GM23248 (cell line): ENCODE measurements at regions not wholly inside any gene's neighbourhood (a gene's known extent, or its start where the extent isn't known, plus 50 kb on each side); places are given as distances from the start of the nearest gene placed in this dataset.
A peak's percentile ranks its signal among the peaks of the same experiment; 100 is the strongest.

ENCODE experiments used
- DNase-seq: peaks from one replicate; pipeline ENCODE4 v3.0.0-alpha.2; 2015
- H2AFZ ChIP-seq: fragments of 200-600 bp; sonication (generic); 2 replicates; pipeline ENCODE4 v1.6.1; 2016; ENCODE audit warnings: antibody characterized with exemption
- H3F3A ChIP-seq: fragments of 200-600 bp; sonication (generic); 2 replicates; pipeline ENCODE4 v1.6.1; 2016; ENCODE audit warnings: mild to moderate bottlenecking, antibody characterized with exemption, mixed run types; ENCODE audit not compliant: insufficient read depth
- H3K27ac ChIP-seq: fragments of 200-600 bp; sonication (generic); 2 replicates; pipeline ENCODE4 v1.5.1; 2016; ENCODE audit warnings: mild to moderate bottlenecking
- H3K27me3 ChIP-seq: fragments of 200-600 bp; sonication (generic); replicated peaks from 2 replicates; pipeline ENCODE4 v1.6.1; 2016; ENCODE audit warnings: mild to moderate bottlenecking; ENCODE audit not compliant: insufficient read depth
- H3K36me3 ChIP-seq: fragments of 200-600 bp; sonication (generic); 2 replicates; pipeline ENCODE4 v1.6.1; 2016; ENCODE audit warnings: low read depth, mild to moderate bottlenecking
- H3K4me1 ChIP-seq: fragments of 200-600 bp; sonication (generic); 2 replicates; pipeline ENCODE4 v1.6.1; 2016; ENCODE audit warnings: mild to moderate bottlenecking; ENCODE audit not compliant: insufficient read depth
- H3K4me2 ChIP-seq: fragments of 200-600 bp; sonication (generic); one replicate; pipeline ENCODE4 v1.6.1; 2016; ENCODE audit warnings: mild to moderate bottlenecking; ENCODE audit not compliant: unreplicated experiment
- H3K4me3 ChIP-seq: fragments of 200-600 bp; sonication (generic); 2 replicates; pipeline ENCODE4 v1.5.1; 2016; ENCODE audit warnings: mild to moderate bottlenecking
- H3K79me2 ChIP-seq: fragments of 200-600 bp; sonication (generic); 2 replicates; pipeline ENCODE4 v1.6.1; 2016; ENCODE audit warnings: mild to moderate bottlenecking; ENCODE audit not compliant: insufficient read depth
- H3K9ac ChIP-seq: fragments of 200-600 bp; sonication (generic); 2 replicates; pipeline ENCODE4 v1.6.1; 2016; ENCODE audit warnings: mild to moderate bottlenecking
- H3K9me2 ChIP-seq: fragments of 200-600 bp; sonication (generic); 2 replicates; pipeline ENCODE4 v1.6.1; 2016; ENCODE audit warnings: mixed run types, mild to moderate bottlenecking, moderate library complexity; ENCODE audit not compliant: insufficient read depth
- H3K9me3 ChIP-seq: fragments of 200-600 bp; sonication (generic); one replicate; pipeline ENCODE4 v1.6.1; 2017; ENCODE audit warnings: low read depth
- H4K20me1 ChIP-seq: fragments of 200-600 bp; sonication (generic); 2 replicates; pipeline ENCODE4 v1.6.0; 2016; ENCODE audit not compliant: insufficient read depth
- EZH2 ChIP-seq: fragments of 200-600 bp; sonication (generic); IDR thresholded peaks from 2 replicates; pipeline ENCODE4 v1.6.1; 2018; ENCODE audit warnings: antibody characterized with exemption, mild to moderate bottlenecking; ENCODE audit not compliant: insufficient read depth, poor library complexity, severe bottlenecking
- EZH2phosphoT487 ChIP-seq: fragments of 200-600 bp; sonication (generic); IDR thresholded peaks from 2 replicates; pipeline ENCODE4 v1.6.1; 2018; ENCODE audit warnings: antibody characterized with exemption, moderate library complexity, mild to moderate bottlenecking, low read depth; ENCODE audit not compliant: insufficient read depth
- WGBS, 2 experiments: methylation state at CpG; one replicate each; pipeline ENCODE4 v1.1.6; 2015 to 2017; ENCODE audit warnings: low lambda C conversion rate in 2 of 2, low coverage in 1 of 2; ENCODE audit errors: missing lambda C conversion rate in 2 of 2; 5-methylcytosine and 5-hydroxymethylcytosine counted together
- in situ Hi-C: fragments of 300-500 bp; cut with MboI; formaldehyde crosslinking; loops from 2 replicates; pipeline ENCODE4 v1.15.0; 2020

DNA sequence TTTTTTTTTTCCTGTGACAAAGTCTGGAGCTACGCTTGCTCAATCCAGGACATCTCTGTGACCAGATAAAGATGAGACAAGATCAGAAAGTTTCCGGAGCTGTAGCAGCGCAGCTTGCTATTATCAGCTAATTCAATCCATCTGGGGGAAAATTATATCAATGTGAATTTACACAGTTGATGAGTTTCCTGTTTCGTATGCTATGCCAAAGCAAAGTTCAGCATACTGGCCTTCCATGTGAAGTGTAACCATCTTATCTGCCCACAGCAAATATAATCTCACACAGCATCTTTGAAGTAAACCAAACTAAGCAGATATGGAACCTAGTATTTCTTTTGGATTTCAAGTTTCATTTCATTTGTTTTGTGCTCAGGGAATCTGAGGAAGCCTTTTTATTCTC lies 1767.7 kb downstream of the EFNA5 start:
- peaks cover 13% of the 10 kb centered on the region for H3K4me1 ChIP-seq
- no peaks in the 10 kb centered on the region for H3K79me2 ChIP-seq
- H3K9ac ChIP-seq = no peak overlapping the region
- H3F3A ChIP-seq = peaks cover 5% of the 10 kb centered on the region
- H3K27ac ChIP-seq = no peak overlapping the region
- H3K9me2 ChIP-seq = no peaks in the 10 kb centered on the region
- H3K9me3 ChIP-seq = no peaks in the 10 kb centered on the region
- H2AFZ ChIP-seq = peak overlapping the region; percentile 56
- peak; percentile 36 for DNase-seq
- peak overlapping the region; percentile 45 for H3K4me2 ChIP-seq
- H3K4me3 ChIP-seq = peak overlapping the region; percentile 40
- in situ Hi-C loops = no loop called here
- WGBS, 2 experiments = 4 to 6% methylated on average over 4 of the region's 4 CpGs
- H4K20me1 ChIP-seq = no peaks in the 10 kb centered on the region
- H3K36me3 ChIP-seq = no peaks in the 10 kb centered on the region
- H3K27me3 ChIP-seq = no peaks in the 10 kb centered on the region
- TF ChIP-seq EZH2 (no peak), EZH2phosphoT487 (no peak)

DNA sequence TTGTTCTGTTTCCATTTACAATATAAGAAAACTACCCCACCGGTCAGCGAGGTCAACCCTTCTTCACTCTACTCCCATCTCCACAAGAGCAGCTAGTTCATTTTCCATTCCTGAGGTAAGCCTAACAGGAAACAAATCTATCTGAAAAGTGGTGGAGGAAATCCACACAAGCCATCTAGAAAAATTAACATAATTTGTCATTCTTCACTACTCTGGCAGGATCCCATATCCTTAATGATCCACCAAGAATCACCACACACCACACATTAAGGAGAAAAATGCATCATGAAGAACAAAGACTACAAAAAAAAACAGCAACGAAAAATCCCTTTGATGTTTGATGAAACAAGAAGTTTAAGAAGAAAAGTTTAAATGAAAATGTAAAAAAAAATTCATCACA lies 1771.0 kb downstream of the EFNA5 start:
- H3K4me3 ChIP-seq = no peak overlapping the region
- H3K27me3 ChIP-seq = no peaks in the 10 kb centered on the region
- no peak for TF ChIP-seq EZH2phosphoT487
- no peak for TF ChIP-seq EZH2
- H3K4me2 ChIP-seq = no peak overlapping the region
- H2AFZ ChIP-seq = no peak overlapping the region
- peaks cover 5% of the 10 kb centered on the region for H3F3A ChIP-seq
- no peaks in the 10 kb centered on the region for H3K79me2 ChIP-seq
- H3K9ac ChIP-seq = no peak overlapping the region
- no peaks in the 10 kb centered on the region for H4K20me1 ChIP-seq
- no peaks in the 10 kb centered on the region for H3K36me3 ChIP-seq
- no peaks in the 10 kb centered on the region for H3K9me2 ChIP-seq
- in situ Hi-C loops = no loop called here
- peaks cover 9% of the 10 kb centered on the region for H3K4me1 ChIP-seq
- H3K27ac ChIP-seq = no peak overlapping the region
- DNase-seq = no peak
- 78% methylated on average over 3 of the region's 3 CpGs for WGBS, 2 experiments
- H3K9me3 ChIP-seq = no peaks in the 10 kb centered on the region

DNA sequence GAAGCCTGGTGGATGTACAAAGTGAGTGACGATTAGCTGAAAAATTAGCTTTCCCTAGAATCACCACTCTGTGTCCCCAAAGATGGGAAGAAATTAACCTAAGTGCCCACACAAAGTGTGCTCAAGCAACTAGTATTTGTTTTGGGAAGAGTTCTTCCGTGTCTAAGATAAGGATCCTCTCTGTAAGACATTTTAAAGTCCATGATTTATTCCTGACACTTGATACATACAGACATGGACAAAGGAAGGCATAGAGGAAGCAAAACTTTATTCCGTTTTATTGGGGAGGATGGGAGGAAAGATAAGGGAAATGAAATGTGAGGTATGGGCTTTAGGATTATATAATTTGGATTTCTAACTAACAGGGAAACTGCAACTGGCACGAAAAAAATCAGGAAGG lies 1772.6 kb downstream of the EFNA5 start:
- Histone ChIP-seq H3K4me1 (peaks cover 6% of the 10 kb centered on the region), H3K27ac (no peak overlapping the region), H3K9me2 (no peaks in the 10 kb centered on the region), H3K79me2 (no peaks in the 10 kb centered on the region), H4K20me1 (no peaks in the 10 kb centered on the region), H3K4me3 (no peak overlapping the region), H3K36me3 (no peaks in the 10 kb centered on the region), H3K9ac (no peak overlapping the region), H3K9me3 (no peaks in the 10 kb centered on the region), H3K4me2 (no peak overlapping the region), H3K27me3 (no peaks in the 10 kb centered on the region), H3F3A (peaks cover 1% of the 10 kb centered on the region; the same call in 1 of the 2 replicates), H2AFZ (no peak overlapping the region)
- in situ Hi-C loops = no loop called here
- no peak for DNase-seq
- no peak for TF ChIP-seq EZH2phosphoT487
- TF ChIP-seq EZH2 = no peak
- WGBS, 2 experiments = 74 to 82% methylated on average over 4 of the region's 4 CpGs

DNA sequence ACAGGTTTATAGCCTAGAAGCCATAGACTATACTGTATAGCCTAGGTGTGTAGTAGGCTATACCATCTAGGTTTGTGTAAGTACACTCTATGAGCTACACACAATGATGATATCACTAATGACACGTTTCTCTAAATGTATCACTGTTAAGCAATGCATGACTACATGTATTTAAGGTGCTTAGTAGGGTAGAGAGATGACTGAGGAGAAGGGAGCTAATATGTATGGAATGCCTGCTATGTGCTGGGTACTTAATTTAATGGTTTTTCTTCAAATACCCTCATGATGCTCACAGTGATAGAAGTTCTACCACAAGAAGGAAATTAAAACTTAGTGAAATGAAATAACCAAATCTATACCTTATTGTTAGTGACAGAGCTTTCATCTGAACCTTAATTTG lies 1785.5 kb downstream of the EFNA5 start:
- Histone ChIP-seq H3K27ac (no peak overlapping the region), H3K36me3 (no peaks in the 10 kb centered on the region), H3K27me3 (no peaks in the 10 kb centered on the region), H2AFZ (no peak overlapping the region), H3K79me2 (no peaks in the 10 kb centered on the region), H3K4me1 (no peaks in the 10 kb centered on the region), H4K20me1 (no peaks in the 10 kb centered on the region), H3K9ac (no peak overlapping the region), H3K9me3 (no peaks in the 10 kb centered on the region), H3F3A (no peaks in the 10 kb centered on the region), H3K9me2 (no peaks in the 10 kb centered on the region; the same call in 1 of the 2 replicates), H3K4me3 (no peak overlapping the region), H3K4me2 (no peak overlapping the region)
- TF ChIP-seq EZH2phosphoT487 (no peak), EZH2 (no peak)
- 0% methylated on average over 1 of the region's 1 CpG for WGBS, 2 experiments
- DNase-seq = peak; percentile 24
- in situ Hi-C loops = no loop called here

DNA sequence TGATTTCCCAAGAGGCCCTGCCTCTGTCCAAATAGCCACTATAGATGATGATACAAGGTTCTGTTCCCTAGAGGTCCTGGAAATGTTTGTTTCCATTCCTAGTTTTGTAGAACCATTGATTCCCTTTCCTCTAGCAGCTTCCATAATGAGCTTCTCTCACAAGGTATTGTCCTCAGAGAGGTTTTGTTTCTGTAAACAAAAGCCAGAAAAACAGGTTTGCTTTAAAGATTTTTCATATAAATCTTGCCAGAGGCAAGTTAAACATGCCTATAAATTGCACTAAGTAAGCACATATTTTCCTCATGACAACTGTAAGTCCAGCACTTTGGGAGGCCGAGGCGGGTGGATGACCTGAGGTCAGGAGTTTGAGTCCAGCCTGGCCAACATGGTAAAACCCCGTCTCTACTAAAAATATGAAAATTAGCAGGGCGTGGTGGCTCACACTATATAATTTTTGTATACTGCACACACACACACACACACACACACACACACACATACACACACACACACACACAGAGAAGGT lies 1787.7 kb downstream of the EFNA5 start:
- no peaks in the 10 kb centered on the region for H3K9me3 ChIP-seq
- H2AFZ ChIP-seq = no peak overlapping the region
- no peaks in the 10 kb centered on the region for H3K36me3 ChIP-seq
- no peaks in the 10 kb centered on the region for H3K27me3 ChIP-seq
- in situ Hi-C loops = no loop called here
- H3K9ac ChIP-seq = no peak overlapping the region
- H3K9me2 ChIP-seq = no peaks in the 10 kb centered on the region
- H4K20me1 ChIP-seq = no peaks in the 10 kb centered on the region
- DNase-seq = no peak
- no peaks in the 10 kb centered on the region for H3K4me1 ChIP-seq
- no peak overlapping the region for H3K4me3 ChIP-seq
- no peaks in the 10 kb centered on the region for H3F3A ChIP-seq
- H3K27ac ChIP-seq = no peak overlapping the region
- no peaks in the 10 kb centered on the region for H3K79me2 ChIP-seq
- H3K4me2 ChIP-seq = no peak overlapping the region
- TF ChIP-seq EZH2 = no peak
- WGBS, 2 experiments = 65 to 71% methylated on average over 4 of the region's 4 CpGs
